HG03135 (cell line): ENCODE measurements at regions not wholly inside any gene's neighbourhood (a gene's known extent, or its start where the extent isn't known, plus 50 kb on each side); places are given as distances from the start of the nearest gene placed in this dataset.
"Not testable (repeated sequence)": the region's sequence is repeated elsewhere in the genome, so short reads cannot be mapped to it uniquely, and the experiment has no call there.

Experiments used
- ATAC-seq: cut with Tn5 transposase; IDR thresholded peaks from one replicate; pipeline ENCODE4 v1.9.1; 2021; ENCODE audit warnings: mild to moderate bottlenecking, moderate library complexity; ENCODE audit not compliant: unreplicated experiment

DNA sequence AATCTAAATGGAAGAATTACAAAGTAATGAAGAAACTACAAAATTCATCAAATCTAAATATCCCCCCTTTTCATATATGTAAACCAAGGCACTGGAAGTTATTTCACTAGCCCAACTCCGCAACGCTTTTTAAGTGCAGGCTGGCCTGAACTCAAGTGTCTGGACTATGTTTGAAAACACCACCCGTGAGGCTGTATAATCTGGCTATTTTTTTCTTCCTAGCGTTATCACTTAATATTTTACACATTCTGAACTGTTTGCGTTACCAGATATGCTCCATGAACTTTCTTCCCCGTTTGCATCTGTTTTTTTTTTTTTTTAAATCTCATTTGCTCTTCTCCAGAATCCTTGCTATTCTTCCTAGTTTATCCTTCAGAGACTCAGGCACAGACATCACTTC lies 619.5 kb upstream of the CBLB start:
- ATAC-seq: no peak

DNA sequence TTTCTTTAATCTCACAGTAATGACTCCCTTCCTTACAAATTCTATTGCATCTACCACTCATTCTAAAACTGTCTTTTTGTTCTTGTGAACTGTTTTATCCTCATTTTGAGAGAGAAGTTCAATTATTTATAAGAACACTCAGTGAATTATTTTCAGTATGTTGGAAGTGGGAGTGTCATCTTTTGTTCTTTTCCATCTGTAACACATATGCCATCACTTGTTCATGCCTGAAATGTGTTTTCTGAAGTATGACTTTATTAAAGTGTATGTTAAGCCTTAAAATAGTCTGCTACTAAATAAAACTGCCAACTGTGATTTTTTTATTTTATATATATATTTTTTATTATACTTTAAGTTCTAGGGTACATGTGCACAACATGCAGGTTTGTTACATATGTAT lies 623.0 kb upstream of the CBLB start:
- ATAC-seq: no peak

DNA sequence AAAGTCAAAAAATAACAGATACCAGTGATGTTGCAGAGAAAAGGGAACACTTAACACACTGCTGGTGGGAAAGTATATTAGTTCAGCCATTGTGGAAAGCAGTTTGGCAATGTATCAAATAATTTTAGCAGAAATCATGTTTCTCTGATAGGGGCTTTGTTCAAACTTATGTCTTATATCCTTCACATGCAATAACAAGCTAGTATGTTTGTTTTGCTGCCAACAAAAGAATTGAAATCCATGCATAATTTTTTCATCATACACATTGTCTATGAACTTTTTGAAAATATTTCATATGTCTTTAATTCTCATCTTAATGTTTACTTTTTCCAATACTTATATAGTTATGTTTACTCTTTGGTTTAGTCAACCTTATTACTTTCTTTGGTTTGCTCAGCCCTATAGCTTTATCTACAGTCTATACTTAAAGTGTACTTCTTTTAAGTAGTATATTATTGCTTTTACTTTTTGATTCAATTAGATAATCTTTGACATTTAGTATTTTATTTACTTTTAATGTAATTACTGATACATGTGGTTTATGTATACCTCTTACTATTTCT lies 639.6 kb upstream of the CBLB start:
- ATAC-seq: no peak

DNA sequence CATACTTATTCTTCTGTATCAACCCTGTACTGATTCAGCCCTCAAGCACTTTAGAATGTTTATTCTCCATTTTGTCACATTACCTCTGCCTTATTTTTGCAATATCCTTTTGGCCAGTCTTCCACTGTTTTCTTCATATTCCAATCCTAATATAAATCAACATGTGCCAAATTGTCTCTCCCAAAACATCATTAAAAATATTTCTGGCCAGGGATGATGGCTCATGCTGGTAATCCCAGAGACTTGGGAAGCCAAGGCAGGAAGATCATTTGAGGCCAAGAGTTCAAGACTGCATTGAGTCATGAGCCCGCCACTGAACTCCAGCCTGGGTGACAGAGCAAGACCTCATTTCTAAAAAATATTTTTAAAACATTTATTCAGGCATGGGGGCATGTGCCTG lies 641.4 kb upstream of the CBLB start:
- no peak for ATAC-seq

DNA sequence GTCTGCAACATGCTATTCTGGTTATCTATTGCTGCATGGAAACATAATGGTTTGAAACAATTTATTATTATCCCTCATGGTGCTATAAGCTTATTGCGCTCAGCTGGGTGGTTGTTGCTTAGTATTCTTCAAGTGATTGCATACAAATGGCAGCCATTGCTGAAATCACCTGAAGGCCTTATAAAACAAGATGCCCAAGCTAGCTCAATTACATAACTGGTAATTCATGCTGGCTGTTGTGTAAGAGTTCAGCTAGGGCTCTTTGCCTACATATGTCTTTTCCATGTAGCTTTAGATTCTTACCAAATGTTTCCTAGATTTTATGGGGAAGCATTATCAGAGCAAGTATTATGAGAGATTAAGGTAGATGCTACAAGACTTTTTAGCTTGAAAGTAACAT lies 644.0 kb upstream of the CBLB start:
- no peak for ATAC-seq

DNA sequence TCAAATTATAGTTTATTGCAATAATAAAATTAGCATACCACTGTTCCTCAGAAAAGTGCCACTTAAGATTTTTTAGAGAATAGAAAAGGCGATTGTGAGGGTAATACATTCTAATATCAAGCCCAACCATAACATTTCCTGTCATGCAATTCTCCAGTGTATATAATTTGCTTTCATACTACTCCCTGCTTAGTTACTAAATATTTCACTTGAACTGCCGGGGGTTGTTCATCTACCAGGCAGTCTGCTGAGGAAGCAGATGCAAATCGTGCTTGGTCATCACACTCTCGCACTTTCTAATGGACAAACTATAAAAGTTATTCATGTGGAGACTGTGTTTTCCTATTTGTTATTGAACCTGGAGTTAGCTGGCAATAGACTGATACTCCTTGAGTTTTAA lies 645.6 kb upstream of the CBLB start:
- peak; percentile 73 for ATAC-seq

DNA sequence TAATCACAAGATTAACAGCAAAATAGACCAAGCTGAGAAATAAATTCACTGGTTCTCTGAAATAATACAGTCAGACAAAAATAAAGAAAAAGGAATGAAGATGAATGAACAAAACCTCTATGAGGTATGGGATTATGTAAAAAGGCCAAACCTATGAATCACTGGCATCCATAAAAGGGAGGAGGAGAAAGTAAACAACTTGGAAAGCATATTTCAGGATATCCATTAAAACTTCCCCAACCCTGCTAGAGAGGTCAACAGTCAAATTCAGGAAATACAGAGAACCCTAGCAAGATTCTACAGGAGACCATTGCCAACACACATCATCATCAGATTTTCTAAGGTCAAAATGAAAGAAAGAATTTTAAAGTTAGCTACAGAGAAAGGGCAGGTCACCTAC lies 649.7 kb upstream of the CBLB start:
- no peak for ATAC-seq

DNA sequence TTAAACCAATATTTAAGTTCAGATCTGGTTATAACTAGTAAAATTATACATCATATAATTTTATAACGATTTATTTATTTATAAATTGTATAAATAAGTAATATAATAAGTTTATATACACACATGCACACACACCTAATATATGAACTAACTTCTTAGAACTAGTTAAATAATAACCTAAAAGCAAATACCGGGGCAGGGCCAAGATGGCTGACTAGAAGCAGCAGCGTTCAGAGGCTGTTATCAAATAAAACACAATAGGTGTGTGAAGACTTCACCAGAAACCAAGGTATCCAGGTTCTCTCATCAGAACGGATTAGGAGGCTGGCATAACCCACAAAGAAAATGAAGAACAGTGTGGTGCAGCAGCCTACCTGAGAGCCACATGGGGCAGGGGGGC lies 653.6 kb upstream of the CBLB start:
- no peak for ATAC-seq

DNA sequence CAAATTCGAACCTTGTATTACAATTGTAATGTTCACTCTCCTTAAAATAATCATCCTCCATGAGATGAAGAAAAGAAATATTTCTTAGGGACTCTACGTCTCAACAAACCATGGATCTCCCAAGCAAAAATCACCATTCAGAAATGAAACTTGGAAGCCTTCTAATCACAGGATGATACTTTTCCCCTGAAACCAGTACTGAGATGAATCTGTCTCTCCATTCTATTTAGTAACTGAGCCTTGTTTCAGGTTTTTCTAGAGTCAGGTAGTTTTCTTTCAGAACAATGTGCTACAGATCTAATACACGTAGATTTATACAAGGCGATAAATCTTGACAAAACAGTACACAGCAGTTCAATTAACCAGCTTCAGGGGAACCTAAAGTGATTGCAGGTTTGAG lies 660.1 kb upstream of the CBLB start:
- ATAC-seq: no peak

DNA sequence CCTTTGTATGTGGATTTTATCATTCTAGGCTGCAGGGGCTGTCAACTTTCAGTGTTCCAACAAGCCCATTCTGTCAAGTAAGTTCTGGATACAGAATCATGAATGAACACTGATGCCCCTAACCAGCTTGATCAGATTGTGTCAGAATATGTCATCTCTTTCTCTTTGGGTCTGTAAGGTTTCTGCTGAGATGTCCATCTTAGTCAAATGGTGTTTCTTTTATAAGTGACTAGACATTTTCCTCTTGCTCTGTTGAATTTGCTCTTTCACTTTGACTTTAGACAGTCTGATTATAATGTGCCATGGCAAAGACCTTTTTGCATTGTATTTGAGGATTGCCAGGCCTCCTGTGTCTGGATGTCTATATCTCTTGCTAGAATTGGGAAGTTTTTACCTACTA lies 660.9 kb upstream of the CBLB start:
- ATAC-seq: no peak

DNA sequence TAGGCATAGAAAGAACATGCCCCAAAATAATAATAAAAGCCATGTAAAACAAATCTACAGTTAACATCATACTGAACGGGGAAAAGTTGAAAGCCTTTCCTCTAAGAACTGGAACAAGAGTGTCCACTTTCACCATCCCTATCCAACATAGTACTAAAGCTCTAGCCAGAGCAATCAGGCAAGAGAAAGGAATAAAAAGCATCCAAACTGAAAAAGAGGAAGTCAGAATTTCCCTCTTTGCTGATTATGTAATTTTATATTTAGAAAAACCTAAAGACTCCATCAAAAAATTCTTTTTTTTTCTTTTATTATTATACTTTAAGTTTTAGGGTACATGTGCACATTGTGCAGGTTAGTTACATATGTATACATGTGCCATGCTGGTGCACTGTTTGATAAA lies 661.6 kb upstream of the CBLB start:
- no peak for ATAC-seq

DNA sequence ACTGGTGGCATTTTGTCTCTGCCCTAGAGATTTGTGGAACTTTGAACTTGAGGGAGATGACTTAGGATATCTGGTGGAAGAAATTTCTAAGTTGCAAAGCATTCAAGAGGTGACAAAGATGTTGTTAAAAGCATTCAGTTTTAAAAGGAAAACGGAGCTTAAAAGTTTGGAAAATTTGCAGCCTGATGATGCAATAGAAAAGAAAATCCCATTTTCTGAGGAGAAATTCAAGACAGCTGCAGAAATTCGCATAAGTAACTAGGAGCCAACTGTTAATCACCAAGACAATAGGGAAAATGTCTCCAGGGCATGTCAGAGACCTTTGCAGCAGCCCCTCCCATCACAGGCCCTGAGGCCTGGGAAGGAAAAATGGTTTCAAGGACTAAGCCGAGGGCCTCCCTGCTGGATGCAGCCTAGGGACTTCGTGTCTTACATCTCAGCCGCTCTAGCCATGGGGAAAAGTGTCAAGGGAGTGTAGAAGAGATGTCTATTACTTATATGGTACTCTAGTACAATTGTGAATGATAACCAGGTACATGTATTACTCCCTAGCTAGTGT lies 663.0 kb upstream of the CBLB start:
- ATAC-seq: not testable (repeated sequence)

DNA sequence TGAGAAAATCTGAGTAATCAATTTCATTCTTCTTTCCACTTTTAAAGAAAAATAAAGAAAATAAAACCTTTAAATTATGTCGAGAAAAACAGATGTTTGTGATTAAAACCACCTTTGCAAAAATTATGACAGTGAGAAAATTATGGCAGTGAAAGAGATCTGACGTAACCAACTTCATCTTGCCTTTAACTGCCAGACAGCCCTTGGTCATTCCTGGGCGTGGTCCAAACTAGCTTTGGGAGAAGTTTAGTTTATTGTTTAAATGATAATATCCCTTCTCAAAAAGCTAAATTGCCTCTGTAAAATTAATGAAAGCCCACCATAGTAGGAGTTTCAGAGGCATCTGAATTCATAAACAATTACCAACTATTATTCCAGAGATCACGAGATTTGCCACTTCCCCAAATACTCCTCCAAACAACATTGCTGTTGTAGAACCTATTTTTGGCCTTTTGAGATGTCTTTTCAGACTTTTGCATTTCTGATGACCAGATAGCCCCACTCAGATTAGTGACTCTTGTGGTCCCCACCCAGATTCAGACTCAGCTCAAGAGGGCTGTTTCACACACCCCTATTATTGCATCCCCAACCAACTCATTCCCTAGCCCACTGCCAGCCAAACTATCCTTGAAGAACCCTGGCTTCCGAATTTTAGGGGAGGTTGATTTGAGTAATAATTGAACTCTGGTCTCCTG lies 664.4 kb upstream of the CBLB start:
- no peak for ATAC-seq

DNA sequence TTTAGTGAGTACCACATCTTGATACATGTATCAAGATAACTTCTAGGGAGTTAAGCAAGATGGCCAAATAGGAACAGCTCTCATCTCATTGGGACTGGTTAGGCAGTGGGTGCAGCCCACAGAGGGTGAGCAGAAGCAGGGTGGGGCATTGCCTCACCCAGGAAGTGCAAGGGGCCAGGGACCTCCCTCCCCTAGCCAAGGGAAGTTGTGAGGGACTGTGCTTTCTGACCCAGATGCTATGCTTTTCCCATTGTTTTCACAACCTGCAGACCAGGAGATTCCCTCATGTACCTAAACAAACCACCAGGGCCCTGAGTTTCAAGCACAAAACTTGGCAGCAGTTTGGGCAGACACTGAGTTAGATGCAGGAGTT lies 665.0 kb upstream of the CBLB start:
- no peak for ATAC-seq

DNA sequence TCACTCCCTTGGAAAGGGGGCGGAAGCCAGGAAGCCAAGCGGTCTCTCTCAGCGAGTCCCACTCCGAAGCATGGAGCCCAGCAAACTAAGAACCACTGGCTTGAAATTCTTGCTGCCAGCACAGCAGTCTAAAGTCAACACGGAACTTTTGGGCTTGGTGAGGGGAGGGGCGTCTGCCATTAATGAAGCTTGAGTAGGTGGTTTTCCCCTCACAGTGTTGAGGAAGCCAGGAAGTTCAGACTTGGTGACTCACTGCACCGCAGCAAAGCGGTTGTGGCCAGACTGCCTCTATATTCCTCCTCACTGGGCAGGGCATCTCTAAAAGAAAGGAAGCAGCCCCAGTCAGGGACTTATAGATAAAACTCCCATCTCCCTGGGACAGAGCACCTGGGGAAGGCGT lies 665.4 kb upstream of the CBLB start:
- no peak for ATAC-seq

DNA sequence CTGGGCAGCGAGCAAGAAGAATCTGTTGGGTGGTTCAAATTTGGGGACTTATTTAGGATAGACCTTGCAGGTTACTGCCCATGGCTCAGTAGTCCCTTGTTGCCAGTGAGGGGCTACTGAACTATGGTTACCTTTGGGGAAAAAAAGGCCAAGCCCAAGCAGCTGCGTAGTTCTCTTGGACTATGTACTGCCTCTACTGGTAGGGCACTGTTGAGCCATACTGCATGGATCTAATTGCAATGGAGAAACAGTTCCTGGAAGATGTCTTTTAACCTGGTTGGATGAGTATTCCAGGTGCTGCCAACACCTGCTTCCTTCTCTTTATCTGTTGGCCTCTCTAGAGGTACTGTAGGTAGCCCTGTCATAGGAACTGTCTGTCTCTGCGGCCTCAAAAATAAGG lies 671.9 kb upstream of the CBLB start:
- ATAC-seq: no peak

DNA sequence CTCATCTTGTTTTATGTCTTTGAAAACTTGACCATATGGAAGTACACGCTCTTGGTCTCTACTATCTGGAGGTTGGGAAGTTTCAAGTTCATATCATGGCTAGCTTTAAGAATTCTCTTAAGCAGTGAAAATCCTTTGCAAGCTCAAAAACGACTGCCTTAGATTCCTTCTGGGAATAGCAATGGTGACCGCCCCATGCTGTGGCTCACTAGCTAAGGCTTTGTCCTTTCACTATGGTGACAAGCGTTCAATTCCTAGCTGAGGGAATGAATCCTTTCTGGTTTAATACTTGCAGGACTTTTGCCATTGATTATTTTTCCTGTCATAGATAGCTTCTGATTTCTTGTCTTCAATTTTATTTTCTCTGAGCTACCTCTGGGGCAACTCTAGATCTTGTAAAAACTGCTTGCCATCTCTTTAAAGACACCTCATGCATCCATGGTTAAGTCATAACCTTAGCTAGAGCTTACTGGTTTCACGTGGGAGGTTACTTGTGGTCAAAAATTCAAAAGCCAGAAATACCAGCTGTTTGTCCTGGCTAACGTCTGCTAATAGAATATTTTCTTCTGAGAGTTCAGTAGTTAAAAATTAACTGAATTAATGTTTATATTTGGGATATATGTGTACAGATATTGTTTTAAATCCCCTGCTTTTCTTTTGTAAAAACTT lies 673.4 kb upstream of the CBLB start:
- ATAC-seq: no peak

DNA sequence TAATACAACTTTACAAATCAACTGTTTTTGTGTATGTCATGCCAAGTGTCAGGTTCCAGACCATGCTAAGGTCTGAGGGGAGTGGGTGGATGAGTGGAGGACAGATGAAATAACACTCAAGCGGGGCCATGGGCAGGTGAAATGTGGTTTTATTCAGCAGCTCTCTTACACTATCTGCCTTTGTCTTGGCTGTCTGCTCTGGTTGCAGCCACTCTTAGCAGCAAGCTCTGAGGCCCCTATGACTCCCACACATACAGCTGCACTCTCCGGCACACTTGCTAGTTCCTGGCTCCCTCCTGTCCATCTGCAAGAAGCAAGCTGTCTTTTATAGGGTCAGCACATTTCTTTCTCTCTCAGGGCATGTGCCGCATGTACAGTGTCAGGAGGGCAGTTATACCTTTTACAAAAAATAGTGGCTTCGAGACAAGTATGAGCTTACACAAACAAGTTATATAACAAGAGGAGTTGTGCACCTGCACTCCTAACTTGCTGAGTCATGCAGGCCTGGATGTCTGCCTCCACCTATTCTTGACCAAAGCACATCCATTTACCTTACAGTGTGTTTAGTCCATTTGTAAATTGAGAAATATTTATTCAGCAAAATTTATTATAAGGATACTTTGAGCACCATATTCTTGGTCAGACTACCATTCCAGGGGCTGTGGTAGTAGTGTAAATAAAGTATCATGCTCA lies 683.7 kb upstream of the CBLB start:
- no peak for ATAC-seq

DNA sequence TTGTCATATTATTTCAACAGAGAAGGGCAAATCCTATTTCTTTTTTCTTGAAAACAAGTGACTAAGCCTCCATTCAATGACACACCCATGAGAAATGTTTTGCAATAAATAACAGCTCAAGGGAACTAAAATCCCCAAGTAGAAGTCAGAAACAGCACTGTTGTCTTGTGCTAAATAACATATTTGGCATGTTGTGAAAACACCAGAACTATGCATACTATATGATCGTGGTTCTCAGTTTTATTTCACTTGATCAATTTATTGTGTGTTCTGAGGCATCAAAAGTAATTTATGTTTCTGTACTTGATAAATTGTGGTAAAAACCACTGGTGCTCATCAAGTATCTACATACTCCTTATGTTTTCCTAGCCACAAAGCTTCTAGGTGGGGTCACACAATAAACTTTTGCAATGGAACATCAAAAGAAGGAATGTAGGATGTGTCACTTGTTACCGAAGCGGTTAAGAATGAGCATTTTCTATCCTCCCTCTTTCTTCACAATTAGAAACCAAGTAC lies 691.7 kb upstream of the CBLB start:
- ATAC-seq: no peak

DNA sequence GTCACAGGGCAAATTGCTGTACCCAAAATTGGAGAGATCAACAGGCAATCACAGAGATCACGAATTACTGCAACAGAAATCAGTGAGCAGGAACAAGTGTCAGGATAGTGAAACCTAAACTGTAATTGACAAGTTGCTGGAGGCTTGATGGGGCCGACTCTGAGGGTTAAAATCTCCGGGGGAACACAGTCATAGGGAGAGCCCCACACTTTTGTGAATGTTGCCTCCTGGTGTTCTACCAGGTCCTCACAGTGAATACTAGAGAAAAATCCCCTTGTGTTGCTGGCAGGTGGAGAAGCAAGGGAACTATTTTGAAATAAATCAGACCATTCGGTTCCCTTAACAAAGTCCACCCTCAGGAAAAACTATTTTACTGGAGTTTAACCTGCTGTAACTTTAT lies 697.5 kb upstream of the CBLB start:
- peak; percentile 87 for ATAC-seq

DNA sequence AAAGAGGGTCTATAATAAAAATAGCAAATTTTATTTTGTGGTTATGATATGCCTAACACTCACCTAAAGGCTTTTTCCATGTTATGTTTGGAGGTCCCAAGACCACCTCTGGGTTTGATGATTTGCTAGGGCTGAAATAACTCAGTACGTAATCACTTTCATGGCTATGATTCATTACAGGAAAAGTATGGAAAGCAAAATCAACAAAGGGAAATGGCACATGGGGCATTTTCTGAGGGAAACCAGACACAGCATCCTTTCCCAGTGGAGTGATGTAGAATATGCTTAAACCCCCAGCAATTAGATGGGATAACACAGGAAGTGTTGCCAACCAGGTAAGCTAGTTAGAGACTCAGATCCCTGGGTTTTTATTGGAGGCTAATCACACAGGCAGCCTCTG lies 701.6 kb upstream of the CBLB start:
- no peak for ATAC-seq

DNA sequence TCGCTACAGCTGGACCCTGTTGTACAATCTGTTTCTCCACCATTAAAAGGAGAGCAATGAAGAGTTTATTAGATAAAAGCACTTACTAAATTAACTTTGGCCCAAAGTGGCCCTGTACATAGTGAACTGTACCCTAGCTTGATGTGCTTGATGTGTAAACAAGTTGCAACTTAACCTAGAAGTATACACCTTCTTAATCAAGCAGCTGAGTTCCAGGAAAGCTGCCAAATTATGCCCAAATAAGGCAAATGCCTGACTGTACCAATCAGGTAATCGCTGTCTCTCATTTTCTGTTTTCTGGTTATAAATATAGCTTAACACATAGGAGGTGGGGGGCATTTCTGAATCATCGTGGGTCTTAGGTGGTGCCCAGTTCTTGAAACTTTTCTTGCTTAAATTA lies 704.8 kb upstream of the CBLB start:
- no peak for ATAC-seq
